Ascending aorta (tissue), 2 donors: ENCODE measurements at regions not wholly inside any gene's neighbourhood (a gene's known extent, or its start where the extent isn't known, plus 50 kb on each side); places are given as distances from the start of the nearest gene placed in this dataset.

ENCODE experiments used
- DNase-seq, 2 donors: peaks; one replicate each; pipeline ENCODE4 v3.0.0-alpha.2; 2019; ENCODE audit warnings: low spot score in 2 of 2
- H3K27ac ChIP-seq, 2 donors: fragments of 200-600 bp; sonication (generic); one replicate each; pipeline ENCODE4 v1.5.1; 2016 to 2017; ENCODE audit warnings: mild to moderate bottlenecking in 1 of 2
- H3K27me3 ChIP-seq: fragments of 200-600 bp; sonication (generic); one replicate; pipeline ENCODE4 v1.5.1; 2017
- H3K36me3 ChIP-seq, 2 donors: fragments of 200-600 bp; sonication (generic); one replicate each; pipeline ENCODE4 v1.5.1; 2016
- H3K4me1 ChIP-seq, 2 donors: fragments of 200-600 bp; sonication (generic); one replicate each; pipeline ENCODE4 v1.5.1; 2016 to 2017; ENCODE audit warnings: mild to moderate bottlenecking in 1 of 2
- H3K4me3 ChIP-seq, 2 donors: fragments of 200-600 bp; sonication (generic); one replicate each; pipeline ENCODE4 v1.5.1; 2016 to 2017; ENCODE audit warnings: mild to moderate bottlenecking in 1 of 2
- H3K9me3 ChIP-seq, 2 donors: fragments of 200-600 bp; sonication (generic); one replicate each; pipeline ENCODE4 v1.5.1; 2016
- CTCF ChIP-seq, 3 experiments: fragments of 200-600 bp in 2 of 3; fragments of 450-650 bp in 1 of 3; sonication (generic) in 2 of 3; IDR thresholded peaks; one replicate each; pipeline ENCODE4 v1.5.1; 2016 to 2019; ENCODE audit warnings: antibody characterized with exemption in 3 of 3, mild to moderate bottlenecking in 1 of 3, moderate library complexity in 1 of 3
- intact Hi-C: fragments of 100-400 bp; cut with DNase I; formaldehyde crosslinking; loops from one replicate; pipeline ENCODE4 v1.15.1; 2023

GRCh38 chr2:204279819-204280218, 265.5 kb upstream of the PARD3B start:
- no peak overlapping the region for H3K27ac ChIP-seq
- no peak for DNase-seq
- intact Hi-C loops, result no loop called here
- H3K4me1 ChIP-seq, result peaks cover under 1 to 2% of the 10 kb centered on the region in 2 donors
- no peaks in the 10 kb centered on the region for H3K36me3 ChIP-seq
- no peak overlapping the region for H3K4me3 ChIP-seq
- TF ChIP-seq CTCF (IDR thresholded peaks at IDR 0.05), result no peak
- H3K27me3 ChIP-seq, result no peaks in the 10 kb centered on the region
- H3K9me3 ChIP-seq, result no peaks in the 10 kb centered on the region

- H3K36me3 ChIP-seq, result no peaks in the 10 kb centered on the region
- intact Hi-C loops, result no loop called here
- no peak overlapping the region for H3K27ac ChIP-seq
- H3K4me3 ChIP-seq, result no peak overlapping the region
- H3K27me3 ChIP-seq, result no peaks in the 10 kb centered on the region
- no peaks in the 10 kb centered on the region for H3K9me3 ChIP-seq
- no peak for DNase-seq
- no peak for TF ChIP-seq CTCF (IDR thresholded peaks at IDR 0.05)
- no peaks in the 10 kb centered on the region for H3K4me1 ChIP-seq
These were observed 265.0 kb upstream of the PARD3B start for GRCh38 chr2:204280262-204280668.

- Histone ChIP-seq H3K9me3 (no peaks in the 10 kb centered on the region), H3K4me1 (no peaks in the 10 kb centered on the region), H3K4me3 (no peak overlapping the region), H3K27me3 (no peaks in the 10 kb centered on the region), H3K27ac (no peak overlapping the region), H3K36me3 (no peaks in the 10 kb centered on the region)
- no peak for DNase-seq
- intact Hi-C loops, result no loop called here
- no peak for TF ChIP-seq CTCF (IDR thresholded peaks at IDR 0.05)
These were observed 263.2 kb upstream of the PARD3B start for GRCh38 chr2:204282081-204282480.

GRCh38 chr2:204282525-204282924, 262.8 kb upstream of the PARD3B start:
- no peak for TF ChIP-seq CTCF (IDR thresholded peaks at IDR 0.05)
- H3K4me3 ChIP-seq, result no peak overlapping the region
- no peaks in the 10 kb centered on the region for H3K36me3 ChIP-seq
- intact Hi-C loops, result no loop called here
- no peaks in the 10 kb centered on the region for H3K4me1 ChIP-seq
- no peaks in the 10 kb centered on the region for H3K27me3 ChIP-seq
- no peak for DNase-seq
- H3K27ac ChIP-seq, result no peak overlapping the region
- H3K9me3 ChIP-seq, result no peaks in the 10 kb centered on the region

- H3K36me3 ChIP-seq, result no peaks in the 10 kb centered on the region
- no peak overlapping the region for H3K27ac ChIP-seq
- no peak for DNase-seq
- intact Hi-C loops, result no loop called here
- H3K4me1 ChIP-seq, result no peaks in the 10 kb centered on the region
- no peak overlapping the region for H3K4me3 ChIP-seq
- TF ChIP-seq CTCF (IDR thresholded peaks at IDR 0.05), result no peak
- no peaks in the 10 kb centered on the region for H3K9me3 ChIP-seq
- H3K27me3 ChIP-seq, result no peaks in the 10 kb centered on the region
These were observed 256.2 kb upstream of the PARD3B start for GRCh38 chr2:204289066-204289465.

- DNase-seq, result no peak
- no peak for TF ChIP-seq CTCF (IDR thresholded peaks at IDR 0.05)
- Histone ChIP-seq H3K36me3 (no peaks in the 10 kb centered on the region), H3K4me1 (no peaks in the 10 kb centered on the region), H3K9me3 (no peaks in the 10 kb centered on the region), H3K27me3 (no peaks in the 10 kb centered on the region), H3K27ac (no peak overlapping the region), H3K4me3 (no peak overlapping the region)
- intact Hi-C loops, result no loop called here
These were observed 252.8 kb upstream of the PARD3B start for GRCh38 chr2:204292439-204292838.
